Astrocyte (in vitro differentiated cells and primary cell): ENCODE measurements at regions not wholly inside any gene's neighbourhood (a gene's known extent, or its start where the extent isn't known, plus 50 kb on each side); places are given as distances from the start of the nearest gene placed in this dataset.

Experiments
- DNase-seq: peaks from one replicate; pipeline ENCODE4 v3.0.0-alpha.2; 2010; ENCODE audit warnings: low read depth
- FAIRE-seq: peaks from 2 replicates; lab custom pipeline; 2011; peaks lifted over from hg19 to GRCh38; lab: Jason Lieb, UNC
- H2AFZ ChIP-seq: 2 replicates; pipeline ENCODE4 v1.6.0; 2012; ENCODE audit warnings: low read depth, low read length, inconsistent platforms
- H3K27ac ChIP-seq: 2 replicates; pipeline ENCODE4 v1.5.1; 2011; ENCODE audit warnings: low read depth, low read length, inconsistent platforms
- H3K27me3 ChIP-seq: 2 replicates; pipeline ENCODE4 v1.6.0; 2011; ENCODE audit warnings: low read length, inconsistent platforms; ENCODE audit not compliant: insufficient read depth
- H3K36me3 ChIP-seq: 2 replicates; pipeline ENCODE4 v1.5.1; 2011; ENCODE audit warnings: low read length, inconsistent platforms; ENCODE audit not compliant: insufficient read depth
- H3K4me1 ChIP-seq: 2 replicates; pipeline ENCODE4 v1.5.1; 2011; ENCODE audit warnings: low read length, inconsistent platforms; ENCODE audit not compliant: insufficient read depth
- H3K4me2 ChIP-seq: 2 replicates; pipeline ENCODE4 v1.6.0; 2012; ENCODE audit warnings: low read length, inconsistent platforms
- H3K4me3 ChIP-seq: 2 replicates; pipeline ENCODE4 v1.5.1; 2011; ENCODE audit warnings: low read depth, mild to moderate bottlenecking, low read length, inconsistent platforms; ENCODE audit not compliant: insufficient read depth
- H3K79me2 ChIP-seq: 2 replicates; pipeline ENCODE4 v1.6.0; 2012; ENCODE audit warnings: mild to moderate bottlenecking, low read length, inconsistent platforms; ENCODE audit not compliant: insufficient read depth
- H3K9ac ChIP-seq: 2 replicates; pipeline ENCODE4 v1.6.0; 2012; ENCODE audit warnings: mild to moderate bottlenecking, low read length, inconsistent platforms
- H3K9me3 ChIP-seq: 2 replicates; pipeline ENCODE4 v1.5.1; 2012; ENCODE audit warnings: low read depth, mild to moderate bottlenecking, low read length, inconsistent platforms; ENCODE audit not compliant: insufficient read depth
- H4K20me1 ChIP-seq: 2 replicates; pipeline ENCODE4 v1.6.0; 2012; ENCODE audit warnings: low read length, inconsistent platforms; ENCODE audit not compliant: insufficient read depth
- H3K27ac Mint-ChIP-seq: one replicate; pipeline ENCODE4 v1.8.0; 2021; ENCODE audit warnings: mild to moderate bottlenecking, mixed read lengths; ENCODE audit not compliant: unreplicated experiment
- H3K27me3 Mint-ChIP-seq: one replicate; pipeline ENCODE4 v1.8.0; 2021; ENCODE audit warnings: low read depth, mixed read lengths; ENCODE audit not compliant: unreplicated experiment
- H3K36me3 Mint-ChIP-seq: one replicate; pipeline ENCODE4 v1.8.0; 2021; ENCODE audit warnings: low read depth, mixed read lengths; ENCODE audit not compliant: unreplicated experiment
- H3K4me1 Mint-ChIP-seq: one replicate; pipeline ENCODE4 v1.8.0; 2021; ENCODE audit warnings: low read depth, mixed read lengths; ENCODE audit not compliant: unreplicated experiment
- H3K4me3 Mint-ChIP-seq: one replicate; pipeline ENCODE4 v1.8.0; 2021; ENCODE audit warnings: mild to moderate bottlenecking, moderate library complexity, mixed read lengths; ENCODE audit not compliant: unreplicated experiment
- H3K9me3 Mint-ChIP-seq: one replicate; pipeline ENCODE4 v1.8.0; 2021; ENCODE audit warnings: mild to moderate bottlenecking, mixed read lengths; ENCODE audit not compliant: unreplicated experiment
- EZH2 ChIP-seq: IDR thresholded peaks from 2 replicates; pipeline ENCODE4 v1.6.1; 2012; ENCODE audit warnings: mild to moderate bottlenecking, low read length, inconsistent platforms; ENCODE audit not compliant: insufficient read depth
- TF ChIP-seq, protein P1 (sequence below): IDR thresholded peaks from 2 replicates; pipeline ENCODE4 v1.5.1; 2011; ENCODE audit warnings: low read depth, mild to moderate bottlenecking, inconsistent platforms, low read length, moderate library complexity; ENCODE audit not compliant: insufficient read depth

GRCh38 chr12:112671564-112671963, 120.0 kb upstream of the RPH3A start:
- Histone ChIP-seq H3K36me3 (no peaks in the 10 kb centered on the region), H3K4me3 (no peak overlapping the region), H3K4me1 (no peaks in the 10 kb centered on the region), H3K27me3 (peaks cover 3% of the 10 kb centered on the region), H3K27ac (no peak overlapping the region), H3K9me3 (no peaks in the 10 kb centered on the region), H4K20me1 (no peaks in the 10 kb centered on the region), H3K79me2 (no peaks in the 10 kb centered on the region), H3K4me2 (no peak overlapping the region), H3K9ac (no peak overlapping the region), H2AFZ (no peak overlapping the region)
- H3K4me3 Mint-ChIP-seq = no peak overlapping the region
- H3K27me3 Mint-ChIP-seq = peaks cover 45% of the 10 kb centered on the region
- no peak for TF ChIP-seq EZH2
- TF ChIP-seq, protein P1, sequence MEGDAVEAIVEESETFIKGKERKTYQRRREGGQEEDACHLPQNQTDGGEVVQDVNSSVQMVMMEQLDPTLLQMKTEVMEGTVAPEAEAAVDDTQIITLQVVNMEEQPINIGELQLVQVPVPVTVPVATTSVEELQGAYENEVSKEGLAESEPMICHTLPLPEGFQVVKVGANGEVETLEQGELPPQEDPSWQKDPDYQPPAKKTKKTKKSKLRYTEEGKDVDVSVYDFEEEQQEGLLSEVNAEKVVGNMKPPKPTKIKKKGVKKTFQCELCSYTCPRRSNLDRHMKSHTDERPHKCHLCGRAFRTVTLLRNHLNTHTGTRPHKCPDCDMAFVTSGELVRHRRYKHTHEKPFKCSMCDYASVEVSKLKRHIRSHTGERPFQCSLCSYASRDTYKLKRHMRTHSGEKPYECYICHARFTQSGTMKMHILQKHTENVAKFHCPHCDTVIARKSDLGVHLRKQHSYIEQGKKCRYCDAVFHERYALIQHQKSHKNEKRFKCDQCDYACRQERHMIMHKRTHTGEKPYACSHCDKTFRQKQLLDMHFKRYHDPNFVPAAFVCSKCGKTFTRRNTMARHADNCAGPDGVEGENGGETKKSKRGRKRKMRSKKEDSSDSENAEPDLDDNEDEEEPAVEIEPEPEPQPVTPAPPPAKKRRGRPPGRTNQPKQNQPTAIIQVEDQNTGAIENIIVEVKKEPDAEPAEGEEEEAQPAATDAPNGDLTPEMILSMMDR = no peak
- H3K36me3 Mint-ChIP-seq = no peaks in the 10 kb centered on the region
- no peaks in the 10 kb centered on the region for H3K4me1 Mint-ChIP-seq
- no peaks in the 10 kb centered on the region for H3K9me3 Mint-ChIP-seq
- no peak overlapping the region for H3K27ac Mint-ChIP-seq
- no peak for FAIRE-seq
- no peak for DNase-seq

GRCh38 chr12:112674539-112674938, 117.0 kb upstream of the RPH3A start:
- FAIRE-seq (no peak), DNase-seq (no peak)
- H3K27ac ChIP-seq = no peak overlapping the region
- H3K36me3 Mint-ChIP-seq = no peaks in the 10 kb centered on the region
- TF ChIP-seq EZH2 = no peak
- TF ChIP-seq, protein P1 = no peak
- no peaks in the 10 kb centered on the region for H3K9me3 Mint-ChIP-seq
- H3K79me2 ChIP-seq = no peaks in the 10 kb centered on the region
- no peaks in the 10 kb centered on the region for H3K9me3 ChIP-seq
- no peak overlapping the region for H3K4me2 ChIP-seq
- no peaks in the 10 kb centered on the region for H4K20me1 ChIP-seq
- H3K27ac Mint-ChIP-seq = no peak overlapping the region
- H3K4me3 ChIP-seq = no peak overlapping the region
- H3K4me1 ChIP-seq = no peaks in the 10 kb centered on the region
- H3K36me3 ChIP-seq = no peaks in the 10 kb centered on the region
- no peaks in the 10 kb centered on the region for H3K4me1 Mint-ChIP-seq
- H3K27me3 Mint-ChIP-seq = peaks cover 42% of the 10 kb centered on the region
- H3K4me3 Mint-ChIP-seq = no peak overlapping the region
- H2AFZ ChIP-seq = no peak overlapping the region
- H3K27me3 ChIP-seq = peaks cover 3% of the 10 kb centered on the region
- H3K9ac ChIP-seq = no peak overlapping the region

DNA sequence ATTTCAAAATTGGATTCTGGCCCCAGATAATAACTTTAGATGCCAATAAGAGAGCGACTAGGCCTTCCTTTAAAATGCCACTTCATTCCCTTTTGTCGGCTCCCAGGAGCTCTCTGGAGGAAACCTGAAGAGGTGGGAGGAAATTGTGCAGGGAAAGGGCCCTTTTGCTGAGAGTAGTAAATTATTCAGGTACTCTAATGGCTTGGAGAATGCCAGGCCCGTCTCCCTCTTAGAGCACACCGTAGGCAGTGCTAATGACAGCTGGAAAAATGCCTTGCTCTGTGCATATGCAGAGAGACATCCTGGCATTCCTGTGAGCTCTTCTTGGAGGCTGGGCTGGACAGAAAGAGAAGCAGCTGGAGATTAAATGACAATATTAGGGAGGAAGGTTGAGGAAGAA, 115.0 kb upstream of the RPH3A start:
- no peaks in the 10 kb centered on the region for H3K79me2 ChIP-seq
- DNase-seq (no peak), FAIRE-seq (no peak)
- no peak overlapping the region for H2AFZ ChIP-seq
- H3K4me1 Mint-ChIP-seq = no peaks in the 10 kb centered on the region
- TF ChIP-seq, protein P1 = no peak
- TF ChIP-seq EZH2 = no peak
- H4K20me1 ChIP-seq = no peaks in the 10 kb centered on the region
- peaks cover 3% of the 10 kb centered on the region for H3K27me3 ChIP-seq
- H3K9me3 Mint-ChIP-seq = no peaks in the 10 kb centered on the region
- H3K27ac ChIP-seq = no peak overlapping the region
- H3K4me2 ChIP-seq = no peak overlapping the region
- H3K4me1 ChIP-seq = no peaks in the 10 kb centered on the region
- no peaks in the 10 kb centered on the region for H3K36me3 Mint-ChIP-seq
- peaks cover 56% of the 10 kb centered on the region for H3K27me3 Mint-ChIP-seq
- no peak overlapping the region for H3K27ac Mint-ChIP-seq
- no peak overlapping the region for H3K4me3 Mint-ChIP-seq
- H3K9ac ChIP-seq = no peak overlapping the region
- no peaks in the 10 kb centered on the region for H3K36me3 ChIP-seq
- no peaks in the 10 kb centered on the region for H3K9me3 ChIP-seq
- H3K4me3 ChIP-seq = no peak overlapping the region
